Sigmoid colon (tissue), 6 donors: ENCODE measurements at regions not wholly inside any gene's neighbourhood (a gene's known extent, or its start where the extent isn't known, plus 50 kb on each side); places are given as distances from the start of the nearest gene placed in this dataset.
A peak's percentile ranks its signal among the peaks of the same experiment; 100 is the strongest.

Source experiments
- DNase-seq: peaks from one replicate; pipeline ENCODE4 v3.0.0-alpha.2; 2019
- H3K27ac ChIP-seq, 4 donors: fragments of 200-600 bp; sonication (generic); one replicate each; pipeline ENCODE4 v1.5.1; 2016 to 2019; ENCODE audit warnings: mild to moderate bottlenecking in 1 of 4
- H3K27me3 ChIP-seq, 3 donors: fragments of 200-600 bp; sonication (generic); one replicate each; pipeline ENCODE4 v1.5.1; 2019; ENCODE audit warnings: mild to moderate bottlenecking in 1 of 3
- H3K36me3 ChIP-seq, 4 donors: fragments of 200-600 bp; sonication (generic); one replicate each; pipeline ENCODE4 v1.5.1; 2016 to 2019
- H3K4me1 ChIP-seq, 4 donors: fragments of 200-600 bp; sonication (generic); one replicate each; pipeline ENCODE4 v1.5.1; 2017 to 2019
- H3K4me3 ChIP-seq, 4 donors: fragments of 200-600 bp; sonication (generic); one replicate each; pipeline ENCODE4 v1.5.1; 2017 to 2019; ENCODE audit warnings: mild to moderate bottlenecking in 2 of 4, moderate library complexity in 1 of 4
- H3K9me3 ChIP-seq, 4 donors: fragments of 200-600 bp in 3 of 4; sonication (generic) in 3 of 4; one replicate each; pipeline versions ENCODE4 v1.5.1 to v1.6.1; 2013 to 2019
- CTCF ChIP-seq, 4 experiments: fragments of 450-650 bp in 3 of 4; fragments of 200-600 bp in 1 of 4; IDR thresholded peaks; one replicate each; pipeline ENCODE4 v1.5.1; 2016 to 2019; ENCODE audit warnings: antibody characterized with exemption in 4 of 4, mild to moderate bottlenecking in 3 of 4, moderate library complexity in 2 of 4
- EP300 ChIP-seq, 4 donors: sonication (generic); formaldehyde crosslinking; IDR thresholded peaks; one replicate each; pipeline ENCODE4 v1.6.1; 2017; ENCODE audit warnings: antibody characterized with exemption in 4 of 4
- POLR2A ChIP-seq, 2 donors: fragments of 450-650 bp; IDR thresholded peaks; one replicate each; pipeline ENCODE4 v1.6.1; 2016; ENCODE audit warnings: antibody characterized with exemption in 2 of 2, mild to moderate bottlenecking in 2 of 2, moderate library complexity in 2 of 2
- POLR2AphosphoS5 ChIP-seq, 4 donors: sonication (generic); formaldehyde crosslinking; IDR thresholded peaks; one replicate each; pipeline ENCODE4 v1.6.1; 2017; ENCODE audit warnings: antibody characterized with exemption in 4 of 4
- WGBS, 2 donors: extraction: QIAGEN DNeasy Blood & Tissue Kit; methylation state at CpG; one replicate each; pipeline ENCODE4 v1.1.7; 2013; 5-methylcytosine and 5-hydroxymethylcytosine counted together
- intact Hi-C: fragments of 100-400 bp; cut with DNase I; formaldehyde crosslinking; loops from one replicate; pipeline ENCODE4 v1.15.1; 2023
- donor health status: healthy with polysubstance abuse.
- donor health status: healthy.

DNA sequence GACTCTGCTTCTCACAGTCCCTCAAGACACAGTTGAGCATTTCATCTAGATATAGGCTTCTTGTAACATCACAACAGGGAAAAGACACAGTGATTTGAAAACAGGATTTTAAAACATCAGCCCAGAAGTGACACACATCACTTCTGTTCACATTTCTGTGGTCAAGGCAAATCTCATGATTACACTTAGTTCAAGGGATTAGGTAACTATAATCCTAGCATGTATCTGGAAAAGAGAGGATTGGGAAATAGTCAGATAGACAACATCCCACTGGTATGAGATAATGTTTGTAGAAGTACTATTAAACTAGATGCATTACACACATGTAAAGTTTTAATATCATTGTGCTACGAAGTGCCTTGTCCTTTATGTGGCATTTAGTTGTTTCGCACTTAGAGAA is 252.6 kb upstream of the PRKD1 start:
- intact Hi-C loops: no loop called here
- H3K4me1 ChIP-seq: no peaks in the 10 kb centered on the region
- no peak for TF ChIP-seq POLR2A (IDR thresholded peaks at IDR 0.05)
- TF ChIP-seq EP300 (IDR thresholded peaks at IDR 0.05): no peak
- TF ChIP-seq POLR2AphosphoS5 (IDR thresholded peaks at IDR 0.05): no peak
- no peak for TF ChIP-seq CTCF (IDR thresholded peaks at IDR 0.05)

DNA sequence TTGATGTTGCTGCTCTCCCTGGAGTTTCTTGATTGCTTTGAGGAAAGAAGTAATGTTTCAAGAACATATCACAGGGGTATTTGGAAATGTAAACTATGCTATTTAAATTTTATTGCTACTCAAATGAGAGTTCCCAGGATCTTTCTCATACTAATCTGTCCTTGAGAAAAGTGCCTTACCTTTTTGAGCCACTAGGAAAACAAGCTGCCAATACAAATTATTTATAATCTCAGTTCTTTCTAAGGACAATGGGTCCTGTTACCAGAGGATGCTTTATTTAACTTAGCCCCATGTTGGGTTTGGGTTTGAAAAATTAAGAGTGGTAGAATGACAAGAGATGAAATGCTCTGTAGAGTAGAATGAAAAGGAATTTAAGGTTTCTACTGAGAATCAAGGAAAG is 258.2 kb upstream of the PRKD1 start:
- TF ChIP-seq POLR2AphosphoS5 (IDR thresholded peaks at IDR 0.05) (no peak), CTCF (IDR thresholded peaks at IDR 0.05) (no peak), POLR2A (IDR thresholded peaks at IDR 0.05) (no peak), EP300 (IDR thresholded peaks at IDR 0.05) (no peak)
- peak overlapping the region in 1 of 4 donors; percentile 14 for H3K27ac ChIP-seq
- intact Hi-C loops: no loop called here
- no peak for DNase-seq
- no peaks in the 10 kb centered on the region for H3K36me3 ChIP-seq
- no peaks in the 10 kb centered on the region for H3K27me3 ChIP-seq
- peaks cover 0 to 6% (median 0%) of the 10 kb centered on the region in 4 donors for H3K4me1 ChIP-seq
- H3K9me3 ChIP-seq: no peaks in the 10 kb centered on the region
- no peak overlapping the region for H3K4me3 ChIP-seq

More for the DNA sequence above, 252.6 kb upstream of the PRKD1 start:
- H3K36me3 ChIP-seq: no peaks in the 10 kb centered on the region
- no peak overlapping the region for H3K4me3 ChIP-seq
- H3K27ac ChIP-seq: no peak overlapping the region
- H3K27me3 ChIP-seq: no peaks in the 10 kb centered on the region
- WGBS, 2 donors: 47 to 49% methylated on average over 2 of the region's 2 CpGs
- no peaks in the 10 kb centered on the region for H3K9me3 ChIP-seq
- DNase-seq: no peak

DNA sequence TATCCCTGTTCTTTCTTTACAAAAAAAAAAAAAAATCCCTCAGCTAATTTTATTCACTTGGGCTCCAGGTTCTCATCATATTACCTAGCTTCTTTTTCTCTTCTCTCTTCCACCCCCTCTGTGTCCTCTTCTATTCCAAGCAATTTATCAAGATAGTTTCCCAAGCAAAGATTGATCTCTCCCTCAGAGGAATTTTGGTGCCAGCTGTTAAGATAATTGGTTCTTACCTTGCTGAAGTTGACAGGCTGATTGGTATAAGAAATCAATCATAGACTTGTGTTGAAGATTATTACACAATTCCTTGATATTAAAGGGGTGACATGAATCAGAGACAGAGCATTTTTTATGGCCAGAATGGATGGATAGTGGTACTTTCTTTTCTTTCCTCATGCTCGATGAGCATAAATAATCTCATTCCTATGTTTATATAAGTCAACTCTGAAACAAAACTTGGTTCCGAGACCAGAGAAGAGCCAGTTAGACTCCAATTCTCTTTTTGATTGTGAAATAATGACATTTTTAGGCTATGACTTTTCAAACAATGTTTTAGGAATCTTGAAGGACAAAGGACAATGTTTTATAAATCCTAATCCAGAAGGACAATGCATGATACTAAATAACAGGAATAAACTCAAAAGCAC is 264.1 kb upstream of the PRKD1 start:
- intact Hi-C loops: no loop called here
- no peaks in the 10 kb centered on the region for H3K36me3 ChIP-seq
- peaks cover 0 to 39% (median 21%) of the 10 kb centered on the region in 4 donors for H3K4me1 ChIP-seq
- H3K4me3 ChIP-seq: no peak overlapping the region
- H3K27me3 ChIP-seq: no peaks in the 10 kb centered on the region
- TF ChIP-seq POLR2A (IDR thresholded peaks at IDR 0.05) (no peak), EP300 (IDR thresholded peaks at IDR 0.05) (no peak), POLR2AphosphoS5 (IDR thresholded peaks at IDR 0.05) (no peak), CTCF (IDR thresholded peaks at IDR 0.05) (no peak)
- no peak for DNase-seq
- H3K9me3 ChIP-seq: no peaks in the 10 kb centered on the region
- H3K27ac ChIP-seq: no peak overlapping the region
- WGBS, 2 donors: 66 to 73% methylated on average over 2 of the region's 2 CpGs

DNA sequence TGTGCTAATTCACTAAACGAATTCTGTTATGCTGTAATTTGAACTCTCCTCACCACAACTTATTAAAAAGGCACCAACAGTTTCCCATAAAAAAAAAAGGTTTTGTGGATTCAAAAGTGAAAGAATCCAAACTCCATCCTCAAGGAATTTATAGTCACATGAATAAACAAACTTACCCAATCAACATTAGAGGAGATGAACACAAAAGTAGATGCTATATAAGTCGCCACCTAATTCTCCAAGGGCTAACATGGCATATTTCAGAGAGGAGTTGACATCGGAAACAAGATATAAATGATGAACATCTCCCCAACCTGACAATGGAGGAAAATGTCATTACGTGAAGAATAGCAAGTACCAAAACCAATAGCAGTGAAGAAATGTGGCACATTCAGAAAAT is 265.5 kb upstream of the PRKD1 start:
- Histone ChIP-seq H3K27ac (peak overlapping the region in 2 of 4 donors; percentile 67 to 70), H3K9me3 (no peaks in the 10 kb centered on the region), H3K36me3 (no peaks in the 10 kb centered on the region), H3K27me3 (no peaks in the 10 kb centered on the region), H3K4me3 (no peak overlapping the region), H3K4me1 (peaks cover 0 to 39% (median 21%) of the 10 kb centered on the region in 4 donors)
- no peak for TF ChIP-seq CTCF (IDR thresholded peaks at IDR 0.05)
- no peak for TF ChIP-seq POLR2A (IDR thresholded peaks at IDR 0.05)
- no peak for TF ChIP-seq EP300 (IDR thresholded peaks at IDR 0.05)
- no peak for TF ChIP-seq POLR2AphosphoS5 (IDR thresholded peaks at IDR 0.05)
- intact Hi-C loops: no loop called here
- DNase-seq: no peak
- WGBS, 2 donors: 71 to 84% methylated on average over 4 of the region's 4 CpGs
